Effector memory CD8-positive, alpha-beta T cell (primary cell): ENCODE measurements at regions not wholly inside any gene's neighbourhood (a gene's known extent, or its start where the extent isn't known, plus 50 kb on each side); places are given as distances from the start of the nearest gene placed in this dataset.

Source experiments
- ATAC-seq: fragments of 150-1000 bp; cut with Tn5 transposase; replicated peaks from 2 replicates; pipeline ENCODE4 v1.10.0; 2021; ENCODE audit warnings: mild to moderate bottlenecking, moderate library complexity
- DNase-seq, 3 experiments: peaks; one replicate each; pipeline ENCODE4 v3.0.0; 2021
- H3K27ac Mint-ChIP-seq, 2 donors: one replicate each; pipeline ENCODE4 v1.8.0; 2022; ENCODE audit warnings: mild to moderate bottlenecking in 2 of 2, mixed read lengths in 2 of 2, moderate library complexity in 2 of 2
- H3K27me3 Mint-ChIP-seq, 2 donors: one replicate each; pipeline ENCODE4 v1.8.0; 2022; ENCODE audit warnings: mixed read lengths in 2 of 2
- H3K36me3 Mint-ChIP-seq: one replicate; pipeline ENCODE4 v1.8.0; 2022; ENCODE audit warnings: mild to moderate bottlenecking, moderate library complexity, mixed read lengths; ENCODE audit not compliant: insufficient read depth
- H3K4me1 Mint-ChIP-seq, 2 donors: one replicate each; pipeline ENCODE4 v1.8.0; 2022; ENCODE audit warnings: low read depth in 2 of 2, mixed read lengths in 2 of 2
- H3K4me3 Mint-ChIP-seq, 2 donors: one replicate each; pipeline ENCODE4 v1.8.0; 2022; ENCODE audit warnings: mild to moderate bottlenecking in 2 of 2, mixed read lengths in 2 of 2, moderate library complexity in 2 of 2
- H3K9me3 Mint-ChIP-seq, 2 donors: one replicate each; pipeline ENCODE4 v1.8.0; 2022; ENCODE audit warnings: mixed read lengths in 2 of 2

- Mint-ChIP-seq H3K4me3 (no peak overlapping the region), H3K9me3 (peaks cover 10 to 12% of the 10 kb centered on the region in 2 donors), H3K27ac (no peak overlapping the region), H3K36me3 (no peaks in the 10 kb centered on the region), H3K4me1 (no peaks in the 10 kb centered on the region), H3K27me3 (no peaks in the 10 kb centered on the region)
- DNase-seq (no peak), ATAC-seq (no peak)
These were observed 207.0 kb upstream of the ZNF462 start for GRCh38 chr9:106655966-106656365.

- Mint-ChIP-seq H3K27ac (no peak overlapping the region), H3K36me3 (no peaks in the 10 kb centered on the region), H3K4me1 (no peaks in the 10 kb centered on the region), H3K4me3 (no peak overlapping the region), H3K27me3 (no peaks in the 10 kb centered on the region), H3K9me3 (peaks cover 10 to 12% of the 10 kb centered on the region in 2 donors)
- DNase-seq (no peak), ATAC-seq (no peak)
These were observed 205.0 kb upstream of the ZNF462 start for GRCh38 chr9:106657926-106658325.

GRCh38 chr9:106668534-106668933, 194.4 kb upstream of the ZNF462 start:
- no peaks in the 10 kb centered on the region for H3K4me1 Mint-ChIP-seq

GRCh38 chr9:106669835-106670234, 193.1 kb upstream of the ZNF462 start:
- DNase-seq (no peak), ATAC-seq (no peak)
- Mint-ChIP-seq H3K27me3 (no peaks in the 10 kb centered on the region), H3K4me1 (no peaks in the 10 kb centered on the region), H3K36me3 (no peaks in the 10 kb centered on the region), H3K27ac (no peak overlapping the region), H3K9me3 (peaks cover 0 to 6% of the 10 kb centered on the region in 2 donors), H3K4me3 (no peak overlapping the region)

More at GRCh38 chr9:106668534-106668933, 194.4 kb upstream of the ZNF462 start:
- Mint-ChIP-seq H3K4me3 (no peak overlapping the region), H3K27ac (no peak overlapping the region), H3K36me3 (no peaks in the 10 kb centered on the region), H3K9me3 (peaks cover 0 to 4% of the 10 kb centered on the region in 2 donors), H3K27me3 (no peaks in the 10 kb centered on the region)
- ATAC-seq (no peak), DNase-seq (no peak)

GRCh38 chr9:106670418-106670817, 192.5 kb upstream of the ZNF462 start:
- Mint-ChIP-seq H3K4me3 (no peak overlapping the region), H3K4me1 (no peaks in the 10 kb centered on the region), H3K27ac (no peak overlapping the region), H3K36me3 (no peaks in the 10 kb centered on the region), H3K9me3 (peaks cover 0 to 9% of the 10 kb centered on the region in 2 donors), H3K27me3 (no peaks in the 10 kb centered on the region)
- DNase-seq: no peak
- ATAC-seq: no peak

- H3K27ac Mint-ChIP-seq: no peak overlapping the region
- no peaks in the 10 kb centered on the region for H3K4me1 Mint-ChIP-seq
- DNase-seq: no peak
- no peak overlapping the region for H3K4me3 Mint-ChIP-seq
- H3K9me3 Mint-ChIP-seq: peaks cover 7 to 14% of the 10 kb centered on the region in 2 donors
- no peaks in the 10 kb centered on the region for H3K36me3 Mint-ChIP-seq
- H3K27me3 Mint-ChIP-seq: no peaks in the 10 kb centered on the region
- no peak for ATAC-seq
These were observed 187.2 kb upstream of the ZNF462 start for GRCh38 chr9:106675780-106676179.

- H3K4me1 Mint-ChIP-seq: no peaks in the 10 kb centered on the region
- no peak overlapping the region for H3K27ac Mint-ChIP-seq
- ATAC-seq (no peak), DNase-seq (no peak)
- peaks cover 7 to 17% of the 10 kb centered on the region in 2 donors for H3K9me3 Mint-ChIP-seq
- H3K27me3 Mint-ChIP-seq: no peaks in the 10 kb centered on the region
- H3K36me3 Mint-ChIP-seq: no peaks in the 10 kb centered on the region
- no peak overlapping the region for H3K4me3 Mint-ChIP-seq
These were observed 185.6 kb upstream of the ZNF462 start for GRCh38 chr9:106677374-106677773.

GRCh38 chr9:106677830-106678229, 185.1 kb upstream of the ZNF462 start:
- Mint-ChIP-seq H3K27me3 (no peaks in the 10 kb centered on the region), H3K9me3 (peaks cover 7 to 17% of the 10 kb centered on the region in 2 donors), H3K36me3 (no peaks in the 10 kb centered on the region), H3K27ac (no peak overlapping the region), H3K4me3 (no peak overlapping the region), H3K4me1 (no peaks in the 10 kb centered on the region)
- DNase-seq (no peak), ATAC-seq (no peak)

GRCh38 chr9:106678273-106678672, 184.7 kb upstream of the ZNF462 start:
- H3K27me3 Mint-ChIP-seq: no peaks in the 10 kb centered on the region
- ATAC-seq: no peak
- no peaks in the 10 kb centered on the region for H3K4me1 Mint-ChIP-seq
- H3K9me3 Mint-ChIP-seq: peaks cover 7 to 17% of the 10 kb centered on the region in 2 donors
- H3K27ac Mint-ChIP-seq: no peak overlapping the region
- no peaks in the 10 kb centered on the region for H3K36me3 Mint-ChIP-seq
- no peak overlapping the region for H3K4me3 Mint-ChIP-seq
- no peak for DNase-seq

- Mint-ChIP-seq H3K36me3 (no peaks in the 10 kb centered on the region), H3K9me3 (peaks cover 7 to 13% of the 10 kb centered on the region in 2 donors), H3K27me3 (no peaks in the 10 kb centered on the region), H3K27ac (no peak overlapping the region), H3K4me3 (no peak overlapping the region), H3K4me1 (no peaks in the 10 kb centered on the region)
- ATAC-seq (no peak), DNase-seq (no peak)
These were observed 180.5 kb upstream of the ZNF462 start for GRCh38 chr9:106682420-106682819.

- peaks cover 7 to 11% of the 10 kb centered on the region in 2 donors for H3K9me3 Mint-ChIP-seq
- H3K4me3 Mint-ChIP-seq: no peak overlapping the region
- DNase-seq: no peak
- no peak overlapping the region for H3K27ac Mint-ChIP-seq
- H3K27me3 Mint-ChIP-seq: no peaks in the 10 kb centered on the region
- H3K4me1 Mint-ChIP-seq: no peaks in the 10 kb centered on the region
- no peak for ATAC-seq
- H3K36me3 Mint-ChIP-seq: no peaks in the 10 kb centered on the region
These were observed 179.5 kb upstream of the ZNF462 start for GRCh38 chr9:106683454-106683853.

- ATAC-seq: no peak
- no peaks in the 10 kb centered on the region for H3K36me3 Mint-ChIP-seq
- no peak overlapping the region for H3K4me3 Mint-ChIP-seq
- no peaks in the 10 kb centered on the region for H3K27me3 Mint-ChIP-seq
- H3K9me3 Mint-ChIP-seq: peaks cover 0 to 7% of the 10 kb centered on the region in 2 donors
- DNase-seq: no peak
- no peak overlapping the region for H3K27ac Mint-ChIP-seq
- H3K4me1 Mint-ChIP-seq: no peaks in the 10 kb centered on the region
These were observed 177.8 kb upstream of the ZNF462 start for GRCh38 chr9:106684940-106685695.

- Mint-ChIP-seq H3K36me3 (no peaks in the 10 kb centered on the region), H3K4me1 (no peaks in the 10 kb centered on the region), H3K4me3 (no peak overlapping the region), H3K27ac (no peak overlapping the region), H3K27me3 (no peaks in the 10 kb centered on the region), H3K9me3 (peaks cover 8% of the 10 kb centered on the region in 2 donors)
- no peak for ATAC-seq
- no peak for DNase-seq
These were observed 173.9 kb upstream of the ZNF462 start for GRCh38 chr9:106689089-106689488.

- H3K9me3 Mint-ChIP-seq: peaks cover 8 to 13% of the 10 kb centered on the region in 2 donors
- no peak overlapping the region for H3K27ac Mint-ChIP-seq
- H3K27me3 Mint-ChIP-seq: no peaks in the 10 kb centered on the region
- no peak overlapping the region for H3K4me3 Mint-ChIP-seq
- DNase-seq: no peak
- no peak for ATAC-seq
- H3K4me1 Mint-ChIP-seq: no peaks in the 10 kb centered on the region
- H3K36me3 Mint-ChIP-seq: no peaks in the 10 kb centered on the region
These were observed 171.3 kb upstream of the ZNF462 start for GRCh38 chr9:106691627-106692026.
